ENCODE measurements at regions not wholly inside any gene's neighbourhood (a gene's known extent, or its start where the extent isn't known, plus 50 kb on each side); places are given as distances from the start of the nearest gene placed in this dataset.
A peak's percentile ranks its signal among the peaks of the same experiment; 100 is the strongest.

DNA sequence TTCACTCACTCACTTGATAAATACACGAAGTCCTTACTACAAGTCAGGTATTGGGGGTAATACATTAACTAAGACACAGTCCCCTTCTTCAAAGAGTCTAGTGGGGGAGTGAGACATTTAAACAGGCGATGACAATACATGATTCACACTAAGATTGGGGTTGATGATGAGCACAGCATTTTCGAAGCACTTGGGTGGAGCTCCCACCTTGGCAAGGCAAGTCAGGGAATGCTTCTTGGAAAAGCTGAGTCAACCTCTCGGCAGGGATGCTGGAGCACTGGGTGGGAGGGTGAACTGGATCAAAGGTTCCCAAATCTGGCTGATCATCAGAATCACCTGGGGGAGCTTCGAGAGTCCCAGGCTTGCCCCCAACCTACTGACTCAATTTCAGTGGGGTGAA, 57.9 kb upstream of the ENAH start:
- Histone ChIP-seq H4K91ac (replicated peaks; ENCODE audit: insufficient read length, low read length) (no peak overlapping the region), H3K9ac (replicated peaks in 1 of 4; ENCODE audit: extremely low read depth in 1 of 4, low read depth in 3 of 4, low read length in 3 of 4) (no peak overlapping the region), H3K23me2 (ENCODE audit: low read depth, low read length) (peaks cover 2% of the 10 kb centered on the region; the same call in 1 of the 2 replicates), H3K56ac (replicated peaks; ENCODE audit: insufficient read length, low read depth, low read length) (no peak overlapping the region), H2BK5ac (ENCODE audit: low read depth, low read length) (no peak overlapping the region), H3K4me3 (ENCODE audit: extremely low read depth in 1 of 4, insufficient read depth in 2 of 4, low read depth in 3 of 4, low read length in 4 of 4) (no peak overlapping the region), H3K18ac (ENCODE audit: extremely low read depth, low read length) (no peak overlapping the region), H2AK5ac (ENCODE audit: low read depth, low read length) (no peak overlapping the region), H3K9me3 (ENCODE audit: insufficient read depth in 2 of 2, low read depth in 1 of 2, low read length in 1 of 2) (no peaks in the 10 kb centered on the region), H3K4ac (replicated peaks; ENCODE audit: insufficient read length, low read depth, low read length) (no peak overlapping the region), H2BK12ac (ENCODE audit: low read depth, low read length) (no peak overlapping the region), H2BK120ac (replicated peaks; ENCODE audit: low read depth, low read length) (no peak overlapping the region), H3K14ac (ENCODE audit: insufficient read length) (no peak overlapping the region), H3K23ac (ENCODE audit: insufficient read length) (no peak overlapping the region), H4K5ac (ENCODE audit: insufficient read length, low read depth, low read length) (no peak overlapping the region), H2BK15ac (ENCODE audit: low read length) (no peak overlapping the region), H3K79me1 (ENCODE audit: low read depth, low read length) (no peaks in the 10 kb centered on the region), H3K4me1 (replicated peaks in 1 of 4; ENCODE audit: control insufficient read depth in 3 of 4, insufficient read depth in 4 of 4, low read length in 3 of 4) (peaks cover 0 to 7% (median 0%) of the 10 kb centered on the region in 4 experiments; a peak in 2 of 7 replicates), H3K36me3 (ENCODE audit: control insufficient read depth in 2 of 4, insufficient read depth in 4 of 4, low read length in 3 of 4) (no peaks in the 10 kb centered on the region), H3K4me2 (ENCODE audit: insufficient read depth in 1 of 2, low read depth in 2 of 2, low read length in 2 of 2) (no peak overlapping the region), H3K27me3 (replicated peaks in 1 of 4; ENCODE audit: control insufficient read depth in 3 of 4, extremely low read depth in 1 of 4, insufficient read depth in 3 of 4, low read length in 3 of 4) (no peaks in the 10 kb centered on the region), H2BK20ac (ENCODE audit: low read length) (no peak overlapping the region), H3K27ac (ENCODE audit: low read depth, low read length) (no peak overlapping the region), H4K8ac (ENCODE audit: extremely low read depth, insufficient read depth, low read length) (no peak overlapping the region), H2AFZ (ENCODE audit: low read length) (no peak overlapping the region; the same call in 1 of the 2 replicates), H3K79me2 (ENCODE audit: control insufficient read depth in 1 of 2, insufficient read depth in 2 of 2, low read length in 2 of 2) (no peaks in the 10 kb centered on the region), H4K20me1 (replicated peaks in 1 of 2; ENCODE audit: control insufficient read depth in 1 of 2, insufficient read depth in 2 of 2, low read length in 2 of 2) (no peaks in the 10 kb centered on the region)
- FAIRE-seq (no peak), DNase-seq (ENCODE audit: low read depth in 1 of 2, low spot score in 2 of 2) (no peak)
- peak; percentile 61; the same call in 1 of the 2 replicates for TF ChIP-seq MAFK (IDR thresholded peaks at IDR 0.05; ENCODE audit: low read depth, low read length)
- TF ChIP-seq ASH2L (IDR thresholded peaks at IDR 0.05; ENCODE audit: low read length) = no peak
- peak; percentile 92 for TF ChIP-seq BACH1 (IDR thresholded peaks at IDR 0.05; ENCODE audit: low read length)
- 80% methylated on average over 5 of the region's 5 CpGs; no CpG with 5 or more reads in 1 of the 2 experiments for WGBS, 2 experiments (ENCODE audit: extremely low coverage in 1 of 2, insufficient coverage in 1 of 2, insufficient read length in 1 of 2, insufficient replicate concordance in 2 of 2, low coverage in 1 of 2, low lambda C conversion rate in 2 of 2, missing lambda C conversion rate in 1 of 2)
- CTCF ChIA-PET (ENCODE audit: partially characterized antibody) = interaction anchor here (0.7 to 1.3 kb wide), 5 partner anchors 17 to 132 kb away, joined by 3 to 5 read pairs (median 4); no protein-coding TSS in a partner anchor
- POLR2A ChIA-PET (ENCODE audit: partially characterized antibody) = interaction anchor here (1.5 kb wide), 1 partner anchor 67 kb away, joined by 5 read pairs; the partner anchor contains the start of gene SRP9
